ENCODE measurements at regions not wholly inside any gene's neighbourhood (a gene's known extent, or its start where the extent isn't known, plus 50 kb on each side); places are given as distances from the start of the nearest gene placed in this dataset.

DNA sequence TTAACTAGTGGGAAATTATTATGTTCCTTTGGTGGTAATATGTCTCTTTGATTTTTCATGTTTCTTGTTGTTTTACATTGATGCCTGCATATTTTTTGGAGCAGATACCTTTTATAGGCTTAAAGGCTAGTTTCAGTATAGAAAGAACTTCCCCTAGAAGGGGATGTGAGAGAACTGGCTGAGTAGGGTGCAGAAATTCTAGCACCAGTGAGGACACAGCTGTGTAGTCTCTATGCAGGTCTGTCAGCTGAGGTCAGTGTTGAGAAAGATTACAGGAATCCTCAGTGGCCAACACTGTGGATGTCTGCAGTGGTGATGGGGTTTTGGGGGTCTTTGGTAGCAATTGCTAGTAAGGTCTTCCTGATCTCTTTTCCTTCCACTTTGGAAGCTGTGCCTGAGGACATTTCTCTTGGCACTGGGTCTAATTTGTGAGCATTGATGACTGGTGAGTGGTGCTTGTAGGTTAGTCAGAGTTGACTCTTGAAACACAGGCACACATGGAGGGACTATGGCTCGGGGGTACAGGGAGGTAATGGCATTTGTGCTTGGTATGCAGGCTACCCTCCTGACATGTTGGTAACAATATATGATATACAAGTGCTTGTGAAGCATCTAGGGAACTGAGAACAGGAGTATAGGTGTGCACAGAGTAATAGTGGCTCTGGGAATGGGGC is 221.4 kb downstream of the SPATA31D1 start:
- TF ChIP-seq, protein P1, sequence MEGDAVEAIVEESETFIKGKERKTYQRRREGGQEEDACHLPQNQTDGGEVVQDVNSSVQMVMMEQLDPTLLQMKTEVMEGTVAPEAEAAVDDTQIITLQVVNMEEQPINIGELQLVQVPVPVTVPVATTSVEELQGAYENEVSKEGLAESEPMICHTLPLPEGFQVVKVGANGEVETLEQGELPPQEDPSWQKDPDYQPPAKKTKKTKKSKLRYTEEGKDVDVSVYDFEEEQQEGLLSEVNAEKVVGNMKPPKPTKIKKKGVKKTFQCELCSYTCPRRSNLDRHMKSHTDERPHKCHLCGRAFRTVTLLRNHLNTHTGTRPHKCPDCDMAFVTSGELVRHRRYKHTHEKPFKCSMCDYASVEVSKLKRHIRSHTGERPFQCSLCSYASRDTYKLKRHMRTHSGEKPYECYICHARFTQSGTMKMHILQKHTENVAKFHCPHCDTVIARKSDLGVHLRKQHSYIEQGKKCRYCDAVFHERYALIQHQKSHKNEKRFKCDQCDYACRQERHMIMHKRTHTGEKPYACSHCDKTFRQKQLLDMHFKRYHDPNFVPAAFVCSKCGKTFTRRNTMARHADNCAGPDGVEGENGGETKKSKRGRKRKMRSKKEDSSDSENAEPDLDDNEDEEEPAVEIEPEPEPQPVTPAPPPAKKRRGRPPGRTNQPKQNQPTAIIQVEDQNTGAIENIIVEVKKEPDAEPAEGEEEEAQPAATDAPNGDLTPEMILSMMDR (IDR thresholded peaks at IDR 0.05) = no peak
- no peak for TF ChIP-seq POLR2AphosphoS5 (IDR thresholded peaks at IDR 0.05)
- no peak for TF ChIP-seq EP300 (IDR thresholded peaks at IDR 0.05)
- no peak for TF ChIP-seq POLR2A (IDR thresholded peaks at IDR 0.05)
